GM12865 (cell line): ENCODE measurements at regions not wholly inside any gene's neighbourhood (a gene's known extent, or its start where the extent isn't known, plus 50 kb on each side); places are given as distances from the start of the nearest gene placed in this dataset.
"Not testable (repeated sequence)": the region's sequence is repeated elsewhere in the genome, so short reads cannot be mapped to it uniquely, and the experiment has no call there.

ENCODE experiments used
- DNase-seq: peaks from one replicate; pipeline ENCODE4 v3.0.0; 2010; ENCODE audit warnings: low read depth
- H3K4me3 ChIP-seq: 2 replicates; pipeline ENCODE4 v1.5.1; 2011; ENCODE audit warnings: mild to moderate bottlenecking, low read depth, low read length, control low read depth
- CTCF ChIP-seq: IDR thresholded peaks from 2 replicates; pipeline ENCODE4 v1.5.1; 2011; ENCODE audit warnings: low read length, control low read depth, low read depth, inconsistent platforms; ENCODE audit not compliant: insufficient read depth; ENCODE audit errors: missing control alignments

- no peak for DNase-seq
- no peak overlapping the region for H3K4me3 ChIP-seq
- TF ChIP-seq CTCF, result no peak
These were observed 324.2 kb downstream of the SEC16B start for GRCh38 chr1:177645491-177646190.

GRCh38 chr1:177640687-177641086 lies 329.2 kb downstream of the SEC16B start:
- no peak for DNase-seq
- no peak overlapping the region for H3K4me3 ChIP-seq
- no peak for TF ChIP-seq CTCF

- H3K4me3 ChIP-seq, DNase-seq: not testable (repeated sequence)
These were observed 335.7 kb downstream of the SEC16B start for GRCh38 chr1:177634151-177634550.

- H3K4me3 ChIP-seq, result no peak overlapping the region
- TF ChIP-seq CTCF, result no peak
- DNase-seq, result no peak
These were observed 336.8 kb downstream of the SEC16B start for GRCh38 chr1:177632923-177633615.

GRCh38 chr1:177631770-177632169 lies 338.1 kb downstream of the SEC16B start:
- no peak overlapping the region for H3K4me3 ChIP-seq
- no peak for DNase-seq
- no peak for TF ChIP-seq CTCF

GRCh38 chr1:177629526-177629925 lies 340.3 kb downstream of the SEC16B start:
- H3K4me3 ChIP-seq, result no peak overlapping the region
- TF ChIP-seq CTCF, result no peak
- no peak for DNase-seq

DNA sequence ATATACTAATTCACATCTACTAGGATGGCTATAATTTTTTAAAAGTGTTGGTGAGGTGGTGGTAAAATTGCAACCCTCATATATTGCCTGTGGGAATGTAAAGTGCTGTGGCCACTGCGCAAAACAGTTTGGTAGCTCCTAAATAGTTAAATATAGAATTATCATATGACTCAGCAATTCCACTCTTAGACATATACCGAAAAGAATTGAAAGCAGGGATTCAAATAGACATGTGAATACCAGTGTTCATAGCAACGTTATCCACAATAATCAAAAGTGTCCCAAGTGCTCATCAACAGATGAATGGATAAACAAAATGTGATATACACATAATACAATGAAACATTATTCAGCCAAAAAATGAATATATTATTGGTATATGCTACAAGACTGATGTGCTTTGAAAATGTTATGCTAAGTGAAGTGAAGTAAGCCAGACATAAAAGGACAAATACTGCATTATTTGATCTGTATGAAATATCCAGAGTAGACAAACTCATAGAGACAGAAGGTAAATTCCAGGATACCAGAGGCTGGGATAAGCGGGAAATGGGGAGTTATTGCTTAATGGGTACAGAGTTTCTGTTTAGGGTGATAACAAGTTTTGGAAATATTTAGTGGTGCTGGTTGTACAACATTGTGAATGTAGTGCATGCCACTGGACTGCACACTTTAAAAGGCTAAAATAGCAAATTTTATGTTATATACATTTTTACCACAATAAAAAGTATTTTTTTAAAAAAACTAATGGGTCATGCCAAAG lies 342.5 kb downstream of the SEC16B start:
- DNase-seq, result no peak
- no peak for TF ChIP-seq CTCF
- no peak overlapping the region for H3K4me3 ChIP-seq
